ENCODE measurements at regions not wholly inside any gene's neighbourhood (a gene's known extent, or its start where the extent isn't known, plus 50 kb on each side); places are given as distances from the start of the nearest gene placed in this dataset.

DNA sequence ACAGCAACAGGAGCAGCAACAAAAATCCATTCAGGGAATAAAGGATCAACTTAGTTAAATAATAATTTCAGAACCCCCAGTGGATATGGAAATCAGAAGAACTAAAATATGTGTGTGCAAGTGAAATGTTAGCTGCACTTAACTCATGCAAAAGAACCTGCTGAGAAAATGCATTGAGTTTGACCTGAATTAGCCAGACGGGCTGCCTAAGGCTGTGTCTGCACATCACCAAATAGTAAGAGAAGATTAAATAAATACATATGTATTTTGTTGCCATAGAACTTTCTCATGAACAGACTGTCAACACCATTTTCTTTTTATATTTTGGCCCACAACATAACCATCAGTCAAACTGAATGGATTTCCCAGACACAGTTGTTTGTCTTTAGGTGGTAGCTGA, 262.0 kb upstream of the PIK3C3 start:
- WGBS, 2 donors = 64 to 72% methylated on average over 1 of the region's 1 CpG
- Histone ChIP-seq H3K4me1 (no peaks in the 10 kb centered on the region), H3K27ac (no peak overlapping the region), H3K4me3 (no peak overlapping the region), H3K9me3 (no peaks in the 10 kb centered on the region), H3K27me3 (no peaks in the 10 kb centered on the region), H3K36me3 (no peaks in the 10 kb centered on the region)
- DNase-seq (ENCODE audit: low spot score in 2 of 2) = no peak
- no peak for TF ChIP-seq POLR2A (IDR thresholded peaks at IDR 0.05)
- no peak for TF ChIP-seq EP300 (IDR thresholded peaks at IDR 0.05)
- TF ChIP-seq, protein P1, sequence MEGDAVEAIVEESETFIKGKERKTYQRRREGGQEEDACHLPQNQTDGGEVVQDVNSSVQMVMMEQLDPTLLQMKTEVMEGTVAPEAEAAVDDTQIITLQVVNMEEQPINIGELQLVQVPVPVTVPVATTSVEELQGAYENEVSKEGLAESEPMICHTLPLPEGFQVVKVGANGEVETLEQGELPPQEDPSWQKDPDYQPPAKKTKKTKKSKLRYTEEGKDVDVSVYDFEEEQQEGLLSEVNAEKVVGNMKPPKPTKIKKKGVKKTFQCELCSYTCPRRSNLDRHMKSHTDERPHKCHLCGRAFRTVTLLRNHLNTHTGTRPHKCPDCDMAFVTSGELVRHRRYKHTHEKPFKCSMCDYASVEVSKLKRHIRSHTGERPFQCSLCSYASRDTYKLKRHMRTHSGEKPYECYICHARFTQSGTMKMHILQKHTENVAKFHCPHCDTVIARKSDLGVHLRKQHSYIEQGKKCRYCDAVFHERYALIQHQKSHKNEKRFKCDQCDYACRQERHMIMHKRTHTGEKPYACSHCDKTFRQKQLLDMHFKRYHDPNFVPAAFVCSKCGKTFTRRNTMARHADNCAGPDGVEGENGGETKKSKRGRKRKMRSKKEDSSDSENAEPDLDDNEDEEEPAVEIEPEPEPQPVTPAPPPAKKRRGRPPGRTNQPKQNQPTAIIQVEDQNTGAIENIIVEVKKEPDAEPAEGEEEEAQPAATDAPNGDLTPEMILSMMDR (IDR thresholded peaks at IDR 0.05) = no peak

DNA sequence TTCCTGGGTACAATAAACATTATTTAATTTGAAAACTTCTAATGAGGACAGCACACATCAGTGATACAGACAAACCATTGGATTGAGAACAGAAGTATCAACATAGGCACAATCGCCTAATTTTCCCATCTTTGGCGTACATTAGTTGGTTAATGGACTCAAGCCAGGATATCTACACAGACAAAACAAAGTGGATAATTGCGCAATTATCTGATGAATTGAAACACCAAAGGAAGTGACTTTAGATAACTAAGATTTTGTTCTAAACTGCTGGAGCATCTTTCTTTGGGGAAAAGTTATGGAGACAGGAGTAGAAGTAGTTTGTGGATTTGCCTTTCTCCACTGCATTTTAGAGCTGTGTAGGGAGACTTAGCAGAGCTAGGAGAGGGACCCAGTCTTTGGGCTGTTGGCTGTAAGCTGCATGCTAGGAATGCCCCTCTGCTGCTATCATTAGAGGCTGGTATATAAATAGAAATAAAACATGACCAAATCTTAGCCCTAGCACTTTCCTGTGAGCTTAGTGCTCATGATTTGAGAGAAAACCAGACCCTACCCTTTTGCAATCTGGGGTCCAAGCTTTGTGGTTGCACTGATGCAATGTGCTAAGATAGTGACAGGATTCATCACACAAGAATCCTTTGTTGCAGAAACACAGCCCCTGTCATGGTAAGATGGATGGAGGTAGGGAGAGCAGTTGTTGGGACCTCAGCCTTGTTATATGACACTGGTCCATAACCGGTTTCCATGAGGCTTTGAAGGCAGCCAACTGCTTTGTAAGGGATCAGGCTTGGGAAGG, 264.5 kb upstream of the PIK3C3 start:
- Histone ChIP-seq H3K4me1 (no peaks in the 10 kb centered on the region), H3K27ac (no peak overlapping the region), H3K27me3 (no peaks in the 10 kb centered on the region), H3K9me3 (peaks cover 0 to 1% (median 0%) of the 10 kb centered on the region in 4 donors), H3K36me3 (no peaks in the 10 kb centered on the region), H3K4me3 (no peak overlapping the region)
- WGBS, 2 donors = 80 to 86% methylated on average over 4 of the region's 4 CpGs
- DNase-seq (ENCODE audit: low spot score in 2 of 2) = no peak
- TF ChIP-seq, protein P1 (IDR thresholded peaks at IDR 0.05) = no peak
- no peak for TF ChIP-seq EP300 (IDR thresholded peaks at IDR 0.05)
- TF ChIP-seq POLR2A (IDR thresholded peaks at IDR 0.05) = no peak

DNA sequence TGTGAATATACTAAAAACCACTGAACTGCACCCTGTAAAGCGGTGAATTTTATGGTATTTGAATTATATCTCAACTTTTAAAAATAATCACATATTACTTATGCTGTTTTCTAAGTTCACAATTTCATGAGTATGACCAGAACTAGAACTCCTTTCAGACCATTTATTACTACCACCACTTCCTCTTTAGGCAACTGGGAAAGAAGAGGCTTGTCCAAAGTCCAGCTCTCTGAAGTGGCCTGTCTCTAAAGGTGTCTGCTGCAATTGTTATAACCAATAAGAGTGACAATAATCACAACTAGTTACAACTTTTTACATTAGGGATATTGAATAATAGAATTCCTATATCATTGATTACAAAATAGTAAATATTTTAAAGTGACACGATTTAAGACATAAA, 267.9 kb upstream of the PIK3C3 start:
- TF ChIP-seq POLR2A (IDR thresholded peaks at IDR 0.05) = no peak
- TF ChIP-seq, protein P1 (IDR thresholded peaks at IDR 0.05) = no peak
- no peak for TF ChIP-seq EP300 (IDR thresholded peaks at IDR 0.05)
- no peak overlapping the region for H3K4me3 ChIP-seq
- no peaks in the 10 kb centered on the region for H3K4me1 ChIP-seq
- 88 to 94% methylated on average over 2 of the region's 2 CpGs for WGBS, 2 donors
- peaks cover 0 to 15% (median 2%) of the 10 kb centered on the region in 4 donors for H3K9me3 ChIP-seq
- H3K36me3 ChIP-seq = no peaks in the 10 kb centered on the region
- no peak overlapping the region for H3K27ac ChIP-seq
- H3K27me3 ChIP-seq = no peaks in the 10 kb centered on the region
- no peak for DNase-seq (ENCODE audit: low spot score in 2 of 2)

DNA sequence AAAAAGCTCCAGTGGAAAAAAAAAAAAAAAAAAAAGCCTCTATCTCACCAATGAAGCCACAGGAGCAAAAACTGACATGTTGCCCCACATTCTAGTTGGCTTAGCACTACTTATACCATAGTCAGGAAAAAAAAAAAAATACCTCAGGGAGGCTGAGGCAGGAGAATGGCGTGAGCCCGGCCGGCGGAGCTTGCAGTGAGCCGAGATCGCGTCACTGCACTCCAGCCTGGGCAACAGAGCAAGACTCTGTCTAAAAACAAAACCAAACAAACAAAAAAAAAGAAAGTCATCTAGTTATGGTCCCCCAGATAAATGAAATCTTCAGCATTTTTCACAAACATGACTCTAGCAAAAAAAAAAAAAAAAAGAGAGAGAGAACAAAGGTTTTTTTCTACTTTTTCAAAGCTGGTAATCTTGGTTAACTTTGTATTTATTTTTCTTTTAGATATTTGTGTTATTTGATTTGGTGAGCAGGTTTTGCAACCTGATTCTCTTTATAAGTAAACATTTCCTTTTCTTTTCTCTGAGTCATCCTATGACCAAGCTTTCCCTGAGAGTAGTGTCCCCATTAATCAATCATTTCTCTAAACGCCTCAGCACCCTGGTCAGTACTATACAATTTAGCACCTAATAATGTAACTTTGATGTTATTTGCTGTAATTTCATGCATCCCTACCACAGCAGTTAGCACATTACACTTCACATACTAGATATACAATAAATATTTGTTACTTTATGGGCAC, 273.7 kb upstream of the PIK3C3 start:
- H3K27me3 ChIP-seq = no peaks in the 10 kb centered on the region
- WGBS, 2 donors = 78 to 79% methylated on average over 8 of the region's 8 CpGs
- no peak for DNase-seq (ENCODE audit: low spot score in 2 of 2)
- TF ChIP-seq, protein P1 (IDR thresholded peaks at IDR 0.05) = no peak
- TF ChIP-seq EP300 (IDR thresholded peaks at IDR 0.05) (no peak), POLR2A (IDR thresholded peaks at IDR 0.05) (no peak)
- peaks cover 0 to 15% (median 2%) of the 10 kb centered on the region in 4 donors for H3K9me3 ChIP-seq
- no peak overlapping the region for H3K4me3 ChIP-seq
- H3K36me3 ChIP-seq = no peaks in the 10 kb centered on the region
- no peak overlapping the region for H3K27ac ChIP-seq
- H3K4me1 ChIP-seq = no peaks in the 10 kb centered on the region

DNA sequence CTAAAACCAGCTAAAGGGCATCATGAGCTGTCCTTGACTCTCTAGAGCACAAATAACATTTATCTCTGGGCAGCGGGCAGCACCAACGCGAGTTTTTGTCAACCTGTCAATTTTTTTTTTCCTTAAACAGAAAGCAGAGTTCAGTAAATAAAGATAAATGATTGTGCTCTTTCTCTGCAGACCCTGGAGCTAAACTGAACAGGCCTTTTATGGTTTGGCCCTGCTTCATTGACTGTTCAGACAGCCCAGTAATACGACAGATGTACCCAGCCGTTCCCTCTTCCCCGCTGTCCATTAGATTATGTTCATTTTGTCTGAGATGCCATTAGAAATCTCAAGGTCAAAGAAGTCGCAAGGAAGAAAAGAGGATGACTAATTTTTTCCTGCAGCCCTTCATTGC, 280.5 kb upstream of the PIK3C3 start:
- TF ChIP-seq EP300 (IDR thresholded peaks at IDR 0.05) = no peak
- TF ChIP-seq POLR2A (IDR thresholded peaks at IDR 0.05) = no peak
- TF ChIP-seq, protein P1 (IDR thresholded peaks at IDR 0.05) = no peak
- Histone ChIP-seq H3K27me3 (no peaks in the 10 kb centered on the region), H3K36me3 (no peaks in the 10 kb centered on the region), H3K4me1 (no peaks in the 10 kb centered on the region), H3K27ac (no peak overlapping the region), H3K4me3 (no peak overlapping the region), H3K9me3 (no peaks in the 10 kb centered on the region)
- 58 to 78% methylated on average over 7 of the region's 7 CpGs for WGBS, 2 donors
- no peak for DNase-seq (ENCODE audit: low spot score in 2 of 2)
